HepG2 (cell line): ENCODE measurements at regions not wholly inside any gene's neighbourhood (a gene's known extent, or its start where the extent isn't known, plus 50 kb on each side); places are given as distances from the start of the nearest gene placed in this dataset.

ENCODE experiments used
- ATAC-seq: fragments of 200-7000 bp; cut with Tn5 transposase; 3 replicates; pipeline ENCODE4 v1.9.1; 2020; ENCODE audit warnings: mild to moderate bottlenecking, moderate library complexity
- BruUV-seq: library from RNA; stranded (reverse); fragments of 400-500 nt; replicated peaks from 2 replicates; lab custom pipeline; 2021; lab: Mats Ljungman, UMichigan
- CTCF ChIA-PET: fragments of 300-600 bp; formaldehyde crosslinking; extraction: SDS; loops from one replicate; lab custom pipeline; 2021; ENCODE audit warnings: low total read pairs, inconsistent platforms, low intra/inter-chr PET ratio; lab: Yijun Ruan, JAX
- POLR2A ChIA-PET: fragments of 350-600 bp; sonication (Branson Sonifier 250); formaldehyde crosslinking; loops from one replicate; lab custom pipeline; 2020; ENCODE audit warnings: antibody characterized with exemption, inconsistent platforms; lab: Yijun Ruan, JAX
- DNase-seq: peaks from one replicate; pipeline ENCODE4 v3.0.0-alpha.2; 2015; ENCODE audit warnings: low spot score
- FAIRE-seq: peaks from 3 replicates; lab custom pipeline; 2011; peaks lifted over from hg19 to GRCh38; lab: Jason Lieb, UNC
- H2AFZ ChIP-seq: one replicate; pipeline ENCODE4 v1.6.1; 2011; ENCODE audit warnings: low read length, inconsistent platforms
- H3K27ac ChIP-seq: fragments of 300-600 bp; 3 replicates; pipeline ENCODE4 v1.8.0; 2011; ENCODE audit warnings: mixed run types, mild to moderate bottlenecking, mixed read lengths, low read length, inconsistent platforms; ENCODE audit not compliant: insufficient read depth; ENCODE audit errors: extremely low read length
- H3K27me3 ChIP-seq, 2 experiments: fragments of 200-600 bp in 1 of 2; 2 replicates in 1 of 2; 3 replicates in 1 of 2; pipeline versions ENCODE4 v1.6.0 to v1.8.0; 2011; ENCODE audit warnings: low read length in 2 of 2, mild to moderate bottlenecking in 2 of 2, moderate library complexity in 2 of 2, inconsistent platforms in 1 of 2; ENCODE audit not compliant: insufficient read depth in 2 of 2, control insufficient read depth in 1 of 2
- H3K36me3 ChIP-seq, 2 experiments: fragments of 200-600 bp in 1 of 2; replicated peaks in 1 of 2; 2 replicates in 1 of 2; 3 replicates in 1 of 2; pipeline versions ENCODE4 v1.5.1 to v1.8.0; 2011; ENCODE audit warnings: low read length in 2 of 2, inconsistent platforms in 1 of 2; ENCODE audit not compliant: insufficient read depth in 2 of 2, control insufficient read depth in 1 of 2
- H3K4me1 ChIP-seq: 2 replicates; pipeline ENCODE4 v1.5.1; 2012; ENCODE audit warnings: low read length, inconsistent platforms; ENCODE audit not compliant: insufficient read depth
- H3K4me2 ChIP-seq: 2 replicates; pipeline ENCODE4 v1.6.0; 2011; ENCODE audit warnings: low read depth, low read length, inconsistent platforms
- H3K4me3 ChIP-seq, 3 experiments: fragments of 200-600 bp in 1 of 3; sonication (generic), shearing (Covaris generic) in 1 of 3; replicated peaks in 1 of 3; 2 replicates each; pipeline ENCODE4 v1.5.1; 2011 to 2016; ENCODE audit warnings: low read length in 3 of 3, inconsistent platforms in 2 of 3, low read depth in 2 of 3, mild to moderate bottlenecking in 2 of 3, control low read depth in 1 of 3, mixed read lengths in 1 of 3; ENCODE audit not compliant: insufficient read depth in 1 of 3
- H3K79me2 ChIP-seq: one replicate; pipeline ENCODE4 v1.6.1; 2011; ENCODE audit warnings: low read length, inconsistent platforms; ENCODE audit not compliant: insufficient read depth
- H3K9ac ChIP-seq: 2 replicates; pipeline ENCODE4 v1.6.0; 2011; ENCODE audit warnings: mild to moderate bottlenecking, low read depth, low read length, inconsistent platforms; ENCODE audit not compliant: insufficient read depth
- H3K9me3 ChIP-seq: 2 replicates; pipeline ENCODE4 v1.5.1; 2012; ENCODE audit warnings: mild to moderate bottlenecking, low read length
- H4K20me1 ChIP-seq: 2 replicates; pipeline ENCODE4 v1.6.0; 2011; ENCODE audit warnings: inconsistent platforms, mild to moderate bottlenecking, low read length, moderate library complexity; ENCODE audit not compliant: insufficient read depth
- SOX13 ChIP-seq, 3 experiments: fragments of 450-650 bp in 1 of 3; sonication (generic) in 1 of 3; formaldehyde crosslinking in 1 of 3; IDR thresholded peaks in 2 of 3; conservative IDR thresholded peaks in 1 of 3; 2 replicates each; pipeline versions ENCODE4 v1.5.0 to v1.6.1; 2016 to 2020; ENCODE audit warnings: antibody characterized with exemption in 1 of 3, mild to moderate bottlenecking in 1 of 3, missing compliant biosample characterization in 1 of 3, missing genetic modification reagents in 1 of 3, moderate library complexity in 1 of 3
- WGBS: methylation state at CpG from one replicate; pipeline ENCODE4 v1.1.6; 2017; ENCODE audit warnings: low lambda C conversion rate; 5-methylcytosine and 5-hydroxymethylcytosine counted together
- in situ Hi-C: cut with HindIII; loops from 2 replicates; pipeline ENCODE4 v1.10.0; 2017; ENCODE audit warnings: low pct_unique_long_range_greater_than_20kb; ENCODE audit not compliant: extremely low pct_ligation_motif_present
- intact Hi-C: fragments of 100-400 bp; cut with micrococcal nuclease; formaldehyde crosslinking; loops from one replicate; pipeline ENCODE4 v1.10.0; 2022; ENCODE audit not compliant: unreplicated experiment
- TF ChIP-seq, protein P1 (sequence below): sonication (generic); formaldehyde crosslinking; IDR thresholded peaks from 2 replicates; pipeline ENCODE4 v1.5.0; 2020; ENCODE audit warnings: mild to moderate bottlenecking, missing genetic modification reagents, borderline replicate concordance

DNA sequence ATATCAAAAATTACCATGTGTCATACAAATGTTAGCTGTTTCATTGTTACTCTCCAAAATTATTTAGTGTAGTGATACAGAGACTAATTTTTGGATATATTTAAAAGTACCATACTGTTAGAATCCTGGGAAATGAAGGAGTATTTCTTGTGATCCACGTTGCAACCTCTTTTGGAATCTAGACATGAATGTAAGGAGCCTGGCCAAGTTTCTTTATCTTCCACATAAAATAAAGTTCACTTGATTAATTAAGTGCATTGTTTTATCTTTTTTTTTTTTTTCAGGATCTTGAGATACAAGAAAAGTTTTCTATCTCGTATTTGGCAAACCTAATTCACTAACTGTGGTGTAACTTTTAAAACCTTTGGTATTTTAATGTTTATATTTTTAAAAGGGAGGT lies 270.7 kb downstream of the SOX4 start:
- FAIRE-seq, result no peak
- DNase-seq, result no peak
- Histone ChIP-seq H3K27me3 (no peaks in the 10 kb centered on the region), H3K9ac (no peak overlapping the region), H4K20me1 (no peaks in the 10 kb centered on the region), H3K4me2 (no peak overlapping the region), H3K9me3 (no peaks in the 10 kb centered on the region), H2AFZ (no peak overlapping the region), H3K79me2 (no peaks in the 10 kb centered on the region), H3K27ac (no peak overlapping the region), H3K4me3 (no peak overlapping the region), H3K36me3 (no peaks in the 10 kb centered on the region), H3K4me1 (no peaks in the 10 kb centered on the region)
- TF ChIP-seq, protein P1, sequence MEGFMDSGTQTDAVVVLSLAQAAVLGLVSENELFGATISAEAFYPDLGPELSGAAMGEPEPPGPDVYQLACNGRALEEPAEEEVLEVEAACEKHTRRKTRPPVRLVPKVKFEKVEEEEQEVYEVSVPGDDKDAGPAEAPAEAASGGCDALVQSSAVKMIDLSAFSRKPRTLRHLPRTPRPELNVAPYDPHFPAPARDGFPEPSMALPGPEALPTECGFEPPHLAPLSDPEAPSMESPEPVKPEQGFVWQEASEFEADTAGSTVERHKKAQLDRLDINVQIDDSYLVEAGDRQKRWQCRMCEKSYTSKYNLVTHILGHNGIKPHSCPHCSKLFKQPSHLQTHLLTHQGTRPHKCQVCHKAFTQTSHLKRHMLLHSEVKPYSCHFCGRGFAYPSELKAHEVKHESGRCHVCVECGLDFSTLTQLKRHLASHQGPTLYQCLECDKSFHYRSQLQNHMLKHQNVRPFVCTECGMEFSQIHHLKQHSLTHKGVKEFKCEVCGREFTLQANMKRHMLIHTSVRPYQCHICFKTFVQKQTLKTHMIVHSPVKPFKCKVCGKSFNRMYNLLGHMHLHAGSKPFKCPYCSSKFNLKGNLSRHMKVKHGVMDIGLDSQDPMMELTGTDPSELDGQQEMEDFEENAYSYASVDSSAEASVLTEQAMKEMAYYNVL (CRISPR knock-in tag), result no peak
- no TSS peak for BruUV-seq
- in situ Hi-C loops, result no loop called here
- ChIA-PET POLR2A (no interaction called here), CTCF (no interaction called here)
- intact Hi-C loops, result no loop called here
- no peak for ATAC-seq
- 12% methylated on average over 2 of the region's 2 CpGs for WGBS

DNA sequence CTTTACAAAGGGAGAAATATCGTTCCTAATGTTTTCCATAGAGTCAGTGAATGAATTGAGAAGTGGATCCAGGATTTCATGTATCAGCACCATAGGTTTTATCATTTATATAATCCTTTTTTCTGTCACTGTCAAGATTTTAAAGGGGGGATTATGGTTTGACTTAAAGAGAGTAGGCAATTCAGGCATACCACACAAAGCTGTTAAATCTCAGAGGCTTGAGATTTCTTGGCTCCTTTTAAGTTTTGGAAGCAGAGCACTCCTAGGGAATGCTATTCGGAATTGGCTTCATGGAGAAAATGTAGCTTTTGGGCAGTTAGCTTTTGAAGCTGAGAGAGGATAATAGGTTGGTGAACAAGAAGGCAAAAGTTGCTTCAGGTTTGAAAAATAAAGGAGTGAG lies 274.7 kb downstream of the SOX4 start:
- Histone ChIP-seq H3K9me3 (no peaks in the 10 kb centered on the region), H3K4me1 (no peaks in the 10 kb centered on the region), H3K27ac (no peak overlapping the region), H3K9ac (no peak overlapping the region), H3K4me3 (no peak overlapping the region), H3K4me2 (no peak overlapping the region), H3K36me3 (no peaks in the 10 kb centered on the region), H3K27me3 (no peaks in the 10 kb centered on the region; a peak in 1 of 5 replicates), H3K79me2 (no peaks in the 10 kb centered on the region), H4K20me1 (no peaks in the 10 kb centered on the region), H2AFZ (no peak overlapping the region)
- POLR2A ChIA-PET, result no interaction called here
- BruUV-seq, result no TSS peak
- CTCF ChIA-PET, result no interaction called here
- in situ Hi-C loops (no loop called here), intact Hi-C loops (no loop called here)
- FAIRE-seq (no peak), ATAC-seq (no peak), DNase-seq (no peak)
- WGBS, result 4% methylated on average over 2 of the region's 2 CpGs
- TF ChIP-seq SOX13 (IDR thresholded peaks at IDR 0.05) (no peak), SOX13 (CRISPR knock-in tag; conservative IDR thresholded peaks at IDR 0.05 in 1 of 2, IDR thresholded peaks at IDR 0.05 in 1 of 2) (no peak)
